Activated T-helper 17 cell treated with anti-CD3 and anti-CD28 coated beads, Interleukin-2, amount 50 U/mL, for 72 hours (primary cell): ENCODE measurements at regions not wholly inside any gene's neighbourhood (a gene's known extent, or its start where the extent isn't known, plus 50 kb on each side); places are given as distances from the start of the nearest gene placed in this dataset.

Experiments used
- ATAC-seq: fragments of 150-1000 bp; cut with Tn5 transposase; replicated peaks from 2 replicates; pipeline ENCODE4 v1.10.0; 2021; ENCODE audit warnings: mild to moderate bottlenecking, moderate library complexity
- H3K27ac Mint-ChIP-seq: one replicate; pipeline ENCODE4 v1.8.0; 2022; ENCODE audit warnings: mixed read lengths
- H3K27me3 Mint-ChIP-seq: one replicate; pipeline ENCODE4 v1.8.0; 2022; ENCODE audit warnings: mixed read lengths
- H3K36me3 Mint-ChIP-seq: one replicate; pipeline ENCODE4 v1.8.0; 2022; ENCODE audit warnings: low read depth, mild to moderate bottlenecking, mixed read lengths
- H3K4me1 Mint-ChIP-seq: one replicate; pipeline ENCODE4 v1.8.0; 2022; ENCODE audit warnings: mixed read lengths
- H3K4me3 Mint-ChIP-seq: one replicate; pipeline ENCODE4 v1.8.0; 2022; ENCODE audit warnings: mild to moderate bottlenecking, mixed read lengths
- H3K9me3 Mint-ChIP-seq: one replicate; pipeline ENCODE4 v1.8.0; 2022; ENCODE audit warnings: mixed read lengths

GRCh38 chr14:101187816-101188570 lies 284.5 kb upstream of the RTL1 start:
- ATAC-seq: no peak
- Mint-ChIP-seq H3K9me3 (no peaks in the 10 kb centered on the region), H3K27me3 (peaks cover 13% of the 10 kb centered on the region), H3K36me3 (no peaks in the 10 kb centered on the region), H3K4me3 (no peak overlapping the region), H3K27ac (no peak overlapping the region), H3K4me1 (no peaks in the 10 kb centered on the region)

- H3K9me3 Mint-ChIP-seq: no peaks in the 10 kb centered on the region
- H3K27me3 Mint-ChIP-seq: peaks cover 13% of the 10 kb centered on the region
- no peak overlapping the region for H3K27ac Mint-ChIP-seq
- no peaks in the 10 kb centered on the region for H3K4me1 Mint-ChIP-seq
- ATAC-seq: no peak
- H3K4me3 Mint-ChIP-seq: no peak overlapping the region
- H3K36me3 Mint-ChIP-seq: no peaks in the 10 kb centered on the region
These were observed 285.0 kb upstream of the RTL1 start for GRCh38 chr14:101188571-101188915.

GRCh38 chr14:101189266-101189665 lies 285.7 kb upstream of the RTL1 start:
- H3K4me1 Mint-ChIP-seq: no peaks in the 10 kb centered on the region
- H3K4me3 Mint-ChIP-seq: no peak overlapping the region
- no peaks in the 10 kb centered on the region for H3K36me3 Mint-ChIP-seq
- H3K27me3 Mint-ChIP-seq: peaks cover 13% of the 10 kb centered on the region
- no peak overlapping the region for H3K27ac Mint-ChIP-seq
- H3K9me3 Mint-ChIP-seq: no peaks in the 10 kb centered on the region
- no peak for ATAC-seq

- H3K27ac Mint-ChIP-seq: no peak overlapping the region
- ATAC-seq: no peak
- no peak overlapping the region for H3K4me3 Mint-ChIP-seq
- H3K9me3 Mint-ChIP-seq: no peaks in the 10 kb centered on the region
- H3K4me1 Mint-ChIP-seq: no peaks in the 10 kb centered on the region
- peaks cover 13% of the 10 kb centered on the region for H3K27me3 Mint-ChIP-seq
- no peaks in the 10 kb centered on the region for H3K36me3 Mint-ChIP-seq
These were observed 286.5 kb upstream of the RTL1 start for GRCh38 chr14:101189962-101190560.

- Mint-ChIP-seq H3K36me3 (no peaks in the 10 kb centered on the region), H3K27me3 (peaks cover 9% of the 10 kb centered on the region), H3K4me3 (no peak overlapping the region), H3K9me3 (no peaks in the 10 kb centered on the region), H3K27ac (no peak overlapping the region), H3K4me1 (no peaks in the 10 kb centered on the region)
- no peak for ATAC-seq
These were observed 287.7 kb upstream of the RTL1 start for GRCh38 chr14:101191101-101191720.

- Mint-ChIP-seq H3K4me1 (no peaks in the 10 kb centered on the region), H3K27me3 (peaks cover 4% of the 10 kb centered on the region), H3K9me3 (no peaks in the 10 kb centered on the region), H3K4me3 (no peak overlapping the region), H3K36me3 (no peaks in the 10 kb centered on the region), H3K27ac (no peak overlapping the region)
- no peak for ATAC-seq
These were observed 288.5 kb upstream of the RTL1 start for GRCh38 chr14:101191721-101192660.

- no peak for ATAC-seq
- no peak overlapping the region for H3K4me3 Mint-ChIP-seq
- peaks cover 4% of the 10 kb centered on the region for H3K27me3 Mint-ChIP-seq
- no peaks in the 10 kb centered on the region for H3K4me1 Mint-ChIP-seq
- no peak overlapping the region for H3K27ac Mint-ChIP-seq
- H3K36me3 Mint-ChIP-seq: no peaks in the 10 kb centered on the region
- no peaks in the 10 kb centered on the region for H3K9me3 Mint-ChIP-seq
These were observed 289.1 kb upstream of the RTL1 start for GRCh38 chr14:101192661-101193000.

- Mint-ChIP-seq H3K9me3 (no peaks in the 10 kb centered on the region), H3K4me1 (no peaks in the 10 kb centered on the region), H3K36me3 (no peaks in the 10 kb centered on the region), H3K27ac (no peak overlapping the region), H3K4me3 (no peak overlapping the region), H3K27me3 (peaks cover 4% of the 10 kb centered on the region)
- ATAC-seq: no peak
These were observed 289.8 kb upstream of the RTL1 start for GRCh38 chr14:101193106-101193844.

- Mint-ChIP-seq H3K27me3 (peaks cover 4% of the 10 kb centered on the region), H3K4me1 (no peaks in the 10 kb centered on the region), H3K9me3 (no peaks in the 10 kb centered on the region), H3K36me3 (no peaks in the 10 kb centered on the region), H3K27ac (no peak overlapping the region), H3K4me3 (no peak overlapping the region)
- ATAC-seq: no peak
These were observed 290.4 kb upstream of the RTL1 start for GRCh38 chr14:101193845-101194372.

GRCh38 chr14:101194373-101195308 lies 291.1 kb upstream of the RTL1 start:
- peaks cover 4% of the 10 kb centered on the region for H3K27me3 Mint-ChIP-seq
- H3K36me3 Mint-ChIP-seq: no peaks in the 10 kb centered on the region
- H3K9me3 Mint-ChIP-seq: no peaks in the 10 kb centered on the region
- no peak overlapping the region for H3K27ac Mint-ChIP-seq
- no peak overlapping the region for H3K4me3 Mint-ChIP-seq
- no peak for ATAC-seq
- H3K4me1 Mint-ChIP-seq: no peaks in the 10 kb centered on the region

GRCh38 chr14:101195309-101195901 lies 291.9 kb upstream of the RTL1 start:
- H3K36me3 Mint-ChIP-seq: no peaks in the 10 kb centered on the region
- no peak overlapping the region for H3K27ac Mint-ChIP-seq
- no peak overlapping the region for H3K4me3 Mint-ChIP-seq
- H3K4me1 Mint-ChIP-seq: no peaks in the 10 kb centered on the region
- no peaks in the 10 kb centered on the region for H3K27me3 Mint-ChIP-seq
- H3K9me3 Mint-ChIP-seq: no peaks in the 10 kb centered on the region
- no peak for ATAC-seq

GRCh38 chr14:101196051-101196712 lies 292.7 kb upstream of the RTL1 start:
- Mint-ChIP-seq H3K4me1 (no peaks in the 10 kb centered on the region), H3K9me3 (no peaks in the 10 kb centered on the region), H3K4me3 (no peak overlapping the region), H3K27ac (no peak overlapping the region), H3K36me3 (no peaks in the 10 kb centered on the region), H3K27me3 (no peaks in the 10 kb centered on the region)
- ATAC-seq: no peak
